ENCODE measurements at regions not wholly inside any gene's neighbourhood (a gene's known extent, or its start where the extent isn't known, plus 50 kb on each side); places are given as distances from the start of the nearest gene placed in this dataset.

DNA sequence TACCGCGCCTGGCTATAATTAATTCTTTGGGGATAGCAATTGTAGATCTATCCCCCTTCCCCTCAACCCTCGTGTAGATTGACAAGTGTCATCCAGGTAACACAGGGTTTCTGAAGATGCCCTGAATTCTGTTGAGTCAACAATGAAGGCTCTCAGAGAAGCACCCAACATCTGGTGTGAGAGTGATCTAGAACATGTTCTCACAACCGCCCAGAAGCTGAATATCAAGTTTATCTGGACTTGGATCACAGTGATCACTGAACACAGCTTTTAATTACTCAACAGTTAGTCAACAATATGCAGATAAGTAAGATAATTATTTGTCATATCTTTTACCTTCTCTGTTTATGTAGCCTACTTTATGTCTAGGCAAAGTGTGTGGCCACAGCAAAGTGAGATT, 204.2 kb upstream of the RGMB start:
- Histone ChIP-seq H3K9me3 (no peaks in the 10 kb centered on the region), H3K4me3 (no peak overlapping the region), H3K27ac (no peak overlapping the region), H3K27me3 (no peaks in the 10 kb centered on the region), H3K36me3 (no peaks in the 10 kb centered on the region), H3K4me1 (no peaks in the 10 kb centered on the region)
- no peak for DNase-seq (ENCODE audit: extremely low spot score in 2 of 2)
- TF ChIP-seq POLR2A (IDR thresholded peaks at IDR 0.05) (no peak), POLR2AphosphoS5 (IDR thresholded peaks at IDR 0.05; ENCODE audit: insufficient read depth in 1 of 2, low read depth in 1 of 2) (no peak)
- TF ChIP-seq, protein P1, sequence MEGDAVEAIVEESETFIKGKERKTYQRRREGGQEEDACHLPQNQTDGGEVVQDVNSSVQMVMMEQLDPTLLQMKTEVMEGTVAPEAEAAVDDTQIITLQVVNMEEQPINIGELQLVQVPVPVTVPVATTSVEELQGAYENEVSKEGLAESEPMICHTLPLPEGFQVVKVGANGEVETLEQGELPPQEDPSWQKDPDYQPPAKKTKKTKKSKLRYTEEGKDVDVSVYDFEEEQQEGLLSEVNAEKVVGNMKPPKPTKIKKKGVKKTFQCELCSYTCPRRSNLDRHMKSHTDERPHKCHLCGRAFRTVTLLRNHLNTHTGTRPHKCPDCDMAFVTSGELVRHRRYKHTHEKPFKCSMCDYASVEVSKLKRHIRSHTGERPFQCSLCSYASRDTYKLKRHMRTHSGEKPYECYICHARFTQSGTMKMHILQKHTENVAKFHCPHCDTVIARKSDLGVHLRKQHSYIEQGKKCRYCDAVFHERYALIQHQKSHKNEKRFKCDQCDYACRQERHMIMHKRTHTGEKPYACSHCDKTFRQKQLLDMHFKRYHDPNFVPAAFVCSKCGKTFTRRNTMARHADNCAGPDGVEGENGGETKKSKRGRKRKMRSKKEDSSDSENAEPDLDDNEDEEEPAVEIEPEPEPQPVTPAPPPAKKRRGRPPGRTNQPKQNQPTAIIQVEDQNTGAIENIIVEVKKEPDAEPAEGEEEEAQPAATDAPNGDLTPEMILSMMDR (IDR thresholded peaks at IDR 0.05): no peak
- intact Hi-C loops (cut with DNase I): no loop called here

DNA sequence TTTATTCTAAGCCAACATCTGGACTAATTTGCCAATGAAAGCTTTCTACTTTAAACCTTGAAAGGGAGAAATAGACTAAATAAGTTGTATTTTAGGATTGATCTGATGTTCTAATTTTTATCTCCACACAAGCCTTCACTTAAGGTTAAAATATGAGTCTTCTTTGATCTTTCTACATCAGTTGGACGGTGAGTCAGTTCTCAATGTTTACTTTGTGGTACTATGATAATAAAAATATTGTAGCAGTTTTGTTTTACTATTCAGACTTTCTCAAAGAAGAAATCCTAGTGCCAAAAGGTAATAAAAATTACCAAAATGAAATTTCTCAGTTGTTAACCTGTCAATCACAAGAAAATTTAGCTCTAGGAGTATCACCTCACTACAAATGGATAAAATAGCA, 203.5 kb upstream of the RGMB start:
- Histone ChIP-seq H3K36me3 (no peaks in the 10 kb centered on the region), H3K4me3 (no peak overlapping the region), H3K27ac (no peak overlapping the region), H3K27me3 (no peaks in the 10 kb centered on the region), H3K4me1 (no peaks in the 10 kb centered on the region), H3K9me3 (no peaks in the 10 kb centered on the region)
- no peak for TF ChIP-seq POLR2A (IDR thresholded peaks at IDR 0.05)
- TF ChIP-seq POLR2AphosphoS5 (IDR thresholded peaks at IDR 0.05; ENCODE audit: insufficient read depth in 1 of 2, low read depth in 1 of 2): no peak
- TF ChIP-seq, protein P1 (IDR thresholded peaks at IDR 0.05): no peak
- DNase-seq (ENCODE audit: extremely low spot score in 2 of 2): no peak
- intact Hi-C loops (cut with DNase I): no loop called here

DNA sequence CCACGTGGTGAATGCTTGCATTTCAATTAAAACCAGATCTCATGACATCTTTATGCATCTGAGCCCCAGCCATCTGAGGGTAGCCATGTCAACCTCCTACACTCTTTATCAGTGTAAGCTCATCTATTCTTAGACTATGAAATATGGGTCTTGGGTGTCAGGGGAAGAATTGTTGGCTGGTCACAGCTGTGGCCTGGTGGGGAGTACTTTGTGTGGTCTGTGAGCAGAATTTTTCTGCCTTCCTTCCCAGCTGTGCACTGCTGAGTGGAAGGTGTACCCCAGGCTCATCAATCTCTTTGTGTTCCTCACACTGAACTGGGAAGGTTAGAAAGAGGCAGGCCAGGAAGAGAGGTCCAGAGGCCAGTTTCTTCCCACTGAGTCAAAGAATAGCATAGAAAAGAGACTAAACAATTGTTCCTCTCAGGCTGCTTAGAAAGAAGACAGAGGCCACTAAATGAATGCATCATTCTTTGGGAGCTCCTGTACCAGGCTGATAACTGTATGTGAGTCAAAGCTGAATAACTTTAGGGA, 202.7 kb upstream of the RGMB start:
- intact Hi-C loops (cut with DNase I): no loop called here
- TF ChIP-seq POLR2AphosphoS5 (IDR thresholded peaks at IDR 0.05; ENCODE audit: insufficient read depth in 1 of 2, low read depth in 1 of 2) (no peak), POLR2A (IDR thresholded peaks at IDR 0.05) (no peak)
- TF ChIP-seq, protein P1 (IDR thresholded peaks at IDR 0.05): no peak
- Histone ChIP-seq H3K36me3 (no peaks in the 10 kb centered on the region), H3K9me3 (no peaks in the 10 kb centered on the region), H3K4me1 (no peaks in the 10 kb centered on the region), H3K4me3 (no peak overlapping the region), H3K27me3 (no peaks in the 10 kb centered on the region), H3K27ac (no peak overlapping the region)
- no peak for DNase-seq (ENCODE audit: extremely low spot score in 2 of 2)

DNA sequence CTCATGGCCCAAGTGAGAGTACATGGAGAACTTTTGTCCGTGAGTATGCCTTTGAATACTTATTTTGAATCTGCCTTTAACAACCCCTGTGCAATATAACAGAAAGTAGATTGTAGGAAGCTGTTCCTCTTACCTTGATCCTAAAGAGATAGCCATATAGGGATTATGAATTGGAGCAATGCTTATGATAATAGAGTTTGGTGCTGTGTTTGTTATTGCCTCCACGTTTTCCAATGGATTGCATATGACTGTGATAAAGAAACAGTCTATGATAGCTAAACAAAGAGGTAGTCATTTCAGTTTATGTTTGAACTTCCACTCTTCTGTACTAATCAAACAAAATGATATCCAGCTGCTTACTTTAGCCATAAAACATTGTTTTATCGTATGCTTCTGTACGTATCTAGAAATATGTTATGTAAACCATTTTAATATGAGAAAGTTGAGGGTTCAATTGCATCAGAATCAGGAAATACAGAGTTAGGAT, 199.6 kb upstream of the RGMB start:
- H3K36me3 ChIP-seq: no peaks in the 10 kb centered on the region
- H3K4me1 ChIP-seq: no peaks in the 10 kb centered on the region
- no peak overlapping the region for H3K27ac ChIP-seq
- H3K27me3 ChIP-seq: no peaks in the 10 kb centered on the region
- H3K4me3 ChIP-seq: no peak overlapping the region
- DNase-seq (ENCODE audit: extremely low spot score in 2 of 2): no peak
- intact Hi-C loops (cut with DNase I): no loop called here
- H3K9me3 ChIP-seq: no peaks in the 10 kb centered on the region
- TF ChIP-seq POLR2A (IDR thresholded peaks at IDR 0.05) (no peak), POLR2AphosphoS5 (IDR thresholded peaks at IDR 0.05; ENCODE audit: insufficient read depth in 1 of 2, low read depth in 1 of 2) (no peak)
- TF ChIP-seq, protein P1 (IDR thresholded peaks at IDR 0.05): no peak

DNA sequence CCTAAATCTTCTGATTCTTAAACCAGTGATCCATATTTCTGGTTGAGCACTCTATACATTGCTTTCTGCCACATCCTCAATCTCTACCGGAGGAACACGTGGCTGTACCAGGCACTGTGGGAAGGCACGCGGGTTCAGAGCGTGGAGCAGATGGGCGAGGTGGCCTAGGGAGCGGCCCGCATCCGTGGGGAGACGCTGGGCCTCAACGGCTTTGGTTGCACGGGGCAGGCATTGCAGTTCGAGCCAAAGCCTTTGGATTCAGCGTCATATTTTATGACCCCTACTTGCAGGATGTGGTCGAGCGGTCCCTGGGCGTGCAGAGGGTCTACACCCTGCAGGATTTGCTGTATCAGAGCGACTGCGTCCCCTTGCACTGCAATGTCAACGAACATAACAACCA, 197.2 kb upstream of the RGMB start:
- no peak overlapping the region for H3K4me3 ChIP-seq
- TF ChIP-seq POLR2AphosphoS5 (IDR thresholded peaks at IDR 0.05; ENCODE audit: insufficient read depth in 1 of 2, low read depth in 1 of 2) (no peak), POLR2A (IDR thresholded peaks at IDR 0.05) (no peak)
- TF ChIP-seq, protein P1 (IDR thresholded peaks at IDR 0.05): no peak
- no peak for DNase-seq (ENCODE audit: extremely low spot score in 2 of 2)
- no peak overlapping the region for H3K27ac ChIP-seq
- intact Hi-C loops (cut with DNase I): no loop called here
- H3K27me3 ChIP-seq: no peaks in the 10 kb centered on the region
- no peaks in the 10 kb centered on the region for H3K9me3 ChIP-seq
- H3K36me3 ChIP-seq: no peaks in the 10 kb centered on the region
- H3K4me1 ChIP-seq: no peaks in the 10 kb centered on the region
